ENCODE measurements at regions not wholly inside any gene's neighbourhood (a gene's known extent, or its start where the extent isn't known, plus 50 kb on each side); places are given as distances from the start of the nearest gene placed in this dataset.
"Not testable (repeated sequence)": the region's sequence is repeated elsewhere in the genome, so short reads cannot be mapped to it uniquely, and the experiment has no call there.

DNA sequence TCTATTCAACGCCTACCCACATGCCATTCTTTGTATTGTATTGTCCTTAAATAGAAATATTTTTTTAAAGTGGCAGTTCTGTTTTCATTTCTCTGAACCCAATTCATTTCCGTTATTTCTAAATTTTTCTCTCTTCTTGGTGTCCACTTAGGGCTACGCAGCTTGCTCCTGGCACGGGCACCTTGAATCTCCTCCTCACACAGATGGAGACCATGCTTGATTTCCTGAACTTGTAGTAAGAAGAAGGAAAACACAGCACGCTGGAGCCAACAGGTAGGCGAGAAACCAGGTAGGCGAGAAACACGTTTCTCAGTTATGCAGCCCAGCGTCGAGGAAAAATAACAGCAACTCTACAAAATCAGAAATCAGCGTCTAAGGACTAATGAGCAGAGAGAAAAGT, 428.9 kb downstream of the STK39 start:
- no peak overlapping the region for H3K27ac ChIP-seq
- TF ChIP-seq EZH2 (IDR thresholded peaks at IDR 0.05) (no peak), POLR2AphosphoS5 (IDR thresholded peaks at IDR 0.05; ENCODE audit: borderline replicate concordance, low read depth, low read length) (no peak), FOXP2 (optimal IDR thresholded peaks at IDR 0.05; ENCODE audit: control extremely low read depth, extremely low read length, insufficient read depth) (no peak)
- no peak overlapping the region for H3K4me3 ChIP-seq
- DNase-seq (ENCODE audit: low read depth, low spot score): no peak
- no peaks in the 10 kb centered on the region for H3K36me3 ChIP-seq (ENCODE audit: insufficient read depth, low read length)
- H3K9ac ChIP-seq (ENCODE audit: insufficient read length): no peak overlapping the region
- H3K9me3 ChIP-seq (ENCODE audit: low read depth, low read length): no peaks in the 10 kb centered on the region

DNA sequence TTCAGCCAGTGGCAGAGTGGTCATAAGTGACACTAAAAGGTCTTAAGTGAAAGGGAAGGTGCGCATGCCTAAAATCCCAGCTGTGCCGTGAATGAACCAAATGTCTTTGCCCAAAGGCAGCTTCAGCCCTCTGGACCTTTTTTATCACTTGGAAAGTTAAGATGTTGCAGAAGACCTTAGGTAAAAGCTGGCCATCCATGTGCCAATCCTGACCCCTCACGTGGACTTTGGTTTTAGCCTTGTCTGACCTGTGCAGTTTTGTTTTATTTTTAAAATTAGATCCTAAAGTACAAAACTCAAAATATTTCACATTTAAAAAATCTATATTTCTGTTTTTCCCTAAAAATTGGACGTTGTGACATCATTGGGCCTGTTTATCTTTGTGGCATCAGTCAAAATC, 429.5 kb downstream of the STK39 start:
- H3K27ac ChIP-seq: no peak overlapping the region
- no peak overlapping the region for H3K9ac ChIP-seq (ENCODE audit: insufficient read length)
- H3K9me3 ChIP-seq (ENCODE audit: low read depth, low read length): no peaks in the 10 kb centered on the region
- no peak for DNase-seq (ENCODE audit: low read depth, low spot score)
- no peak overlapping the region for H3K4me3 ChIP-seq
- TF ChIP-seq EZH2 (IDR thresholded peaks at IDR 0.05) (no peak), FOXP2 (optimal IDR thresholded peaks at IDR 0.05; ENCODE audit: control extremely low read depth, extremely low read length, insufficient read depth) (no peak), POLR2AphosphoS5 (IDR thresholded peaks at IDR 0.05; ENCODE audit: borderline replicate concordance, low read depth, low read length) (no peak)
- H3K36me3 ChIP-seq (ENCODE audit: insufficient read depth, low read length): no peaks in the 10 kb centered on the region

DNA sequence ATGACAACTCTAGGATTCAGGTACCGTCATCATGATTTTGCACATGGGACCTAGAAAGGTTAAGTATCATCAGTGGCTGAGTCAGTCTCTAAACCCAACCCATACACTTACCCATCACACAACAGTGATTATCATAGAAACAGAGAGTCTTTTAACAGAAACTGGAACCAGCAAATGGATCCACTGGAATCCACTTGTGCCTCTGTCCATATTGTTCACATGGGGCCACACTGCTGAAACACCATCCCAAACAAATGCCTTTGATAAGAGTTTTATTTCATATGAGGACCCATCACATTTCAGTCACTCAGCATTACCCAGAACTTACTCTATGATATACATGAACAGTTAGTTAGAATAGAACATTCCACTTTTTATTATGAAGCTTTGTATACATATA, 430.0 kb downstream of the STK39 start:
- Histone ChIP-seq H3K9ac (ENCODE audit: insufficient read length) (no peak overlapping the region), H3K9me3 (ENCODE audit: low read depth, low read length) (no peaks in the 10 kb centered on the region), H3K4me3 (no peak overlapping the region), H3K36me3 (ENCODE audit: insufficient read depth, low read length) (no peaks in the 10 kb centered on the region), H3K27ac (no peak overlapping the region)
- TF ChIP-seq FOXP2 (optimal IDR thresholded peaks at IDR 0.05; ENCODE audit: control extremely low read depth, extremely low read length, insufficient read depth) (no peak), POLR2AphosphoS5 (IDR thresholded peaks at IDR 0.05; ENCODE audit: borderline replicate concordance, low read depth, low read length) (no peak), EZH2 (IDR thresholded peaks at IDR 0.05) (no peak)
- no peak for DNase-seq (ENCODE audit: low read depth, low spot score)

DNA sequence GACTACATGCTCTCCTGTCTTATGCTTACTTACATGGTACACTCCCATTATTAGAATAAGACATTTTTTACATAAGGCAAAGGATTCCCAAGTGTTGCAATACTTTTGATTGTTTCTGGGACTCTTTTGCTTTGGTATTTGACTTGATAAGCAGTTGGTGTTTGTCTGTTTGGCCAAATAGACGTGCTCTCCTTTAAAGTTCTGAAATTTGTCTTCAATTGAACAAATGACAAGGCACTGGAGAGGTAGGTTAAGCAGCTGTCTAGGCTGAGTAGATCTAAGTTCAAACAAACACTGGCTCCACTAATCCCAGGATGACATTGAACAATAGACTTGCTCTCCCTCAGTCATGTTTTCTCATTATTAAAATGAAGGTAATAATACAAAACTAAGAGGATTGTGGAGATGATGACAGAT, 430.5 kb downstream of the STK39 start:
- H3K9me3 ChIP-seq (ENCODE audit: low read depth, low read length): no peaks in the 10 kb centered on the region
- DNase-seq (ENCODE audit: low read depth, low spot score): no peak
- no peak for TF ChIP-seq EZH2 (IDR thresholded peaks at IDR 0.05)
- TF ChIP-seq POLR2AphosphoS5 (IDR thresholded peaks at IDR 0.05; ENCODE audit: borderline replicate concordance, low read depth, low read length): no peak
- no peak for TF ChIP-seq FOXP2 (optimal IDR thresholded peaks at IDR 0.05; ENCODE audit: control extremely low read depth, extremely low read length, insufficient read depth)
- H3K36me3 ChIP-seq (ENCODE audit: insufficient read depth, low read length): no peaks in the 10 kb centered on the region
- H3K9ac ChIP-seq (ENCODE audit: insufficient read length): no peak overlapping the region
- no peak overlapping the region for H3K27ac ChIP-seq
- H3K4me3 ChIP-seq: no peak overlapping the region

DNA sequence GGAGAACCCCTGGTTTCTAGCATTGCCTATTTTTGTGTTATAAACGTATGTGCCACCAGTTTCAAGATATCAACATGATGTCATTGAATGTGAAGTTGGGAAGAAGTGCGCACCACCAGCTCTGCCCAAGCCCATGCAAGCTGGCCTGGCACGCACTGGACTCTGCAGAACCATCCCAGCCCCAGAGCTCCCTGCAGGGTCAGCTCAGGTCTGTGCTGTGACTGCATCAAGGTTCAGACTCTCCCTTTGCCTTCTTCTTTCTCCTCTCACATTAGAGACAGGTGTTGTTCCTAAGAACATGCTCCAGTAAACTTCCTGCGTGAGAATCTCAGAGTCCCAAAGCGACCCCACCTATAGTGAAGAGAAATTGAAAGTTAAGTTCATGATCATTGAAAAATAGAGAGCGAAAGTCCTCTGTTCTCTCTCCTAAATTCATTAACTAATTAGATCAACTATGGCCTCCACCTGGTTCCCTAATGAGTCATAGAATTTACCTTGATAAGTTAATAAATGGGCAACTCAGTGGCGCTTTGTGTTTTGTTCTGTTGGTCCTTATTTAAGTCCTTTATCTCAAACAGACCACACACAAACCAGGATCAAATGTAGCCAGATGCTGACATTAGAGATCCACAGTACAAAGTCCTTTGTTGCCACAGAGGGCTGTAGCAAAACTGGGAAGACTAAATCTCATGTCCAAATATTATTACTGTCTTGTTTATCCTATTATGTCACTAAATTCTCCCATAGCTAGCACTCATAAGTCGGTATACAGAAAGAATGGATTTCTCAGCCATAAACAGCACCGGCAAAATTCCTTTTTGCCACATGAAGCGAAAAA, 432.3 kb downstream of the STK39 start:
- H3K27ac ChIP-seq: no peak overlapping the region
- H3K9ac ChIP-seq (ENCODE audit: insufficient read length): no peak overlapping the region
- H3K4me3 ChIP-seq: no peak overlapping the region
- TF ChIP-seq FOXP2 (optimal IDR thresholded peaks at IDR 0.05; ENCODE audit: control extremely low read depth, extremely low read length, insufficient read depth) (no peak), EZH2 (IDR thresholded peaks at IDR 0.05) (no peak), POLR2AphosphoS5 (IDR thresholded peaks at IDR 0.05; ENCODE audit: borderline replicate concordance, low read depth, low read length) (no peak)
- no peak for DNase-seq (ENCODE audit: low read depth, low spot score)
- no peaks in the 10 kb centered on the region for H3K9me3 ChIP-seq (ENCODE audit: low read depth, low read length)
- no peaks in the 10 kb centered on the region for H3K36me3 ChIP-seq (ENCODE audit: insufficient read depth, low read length)

DNA sequence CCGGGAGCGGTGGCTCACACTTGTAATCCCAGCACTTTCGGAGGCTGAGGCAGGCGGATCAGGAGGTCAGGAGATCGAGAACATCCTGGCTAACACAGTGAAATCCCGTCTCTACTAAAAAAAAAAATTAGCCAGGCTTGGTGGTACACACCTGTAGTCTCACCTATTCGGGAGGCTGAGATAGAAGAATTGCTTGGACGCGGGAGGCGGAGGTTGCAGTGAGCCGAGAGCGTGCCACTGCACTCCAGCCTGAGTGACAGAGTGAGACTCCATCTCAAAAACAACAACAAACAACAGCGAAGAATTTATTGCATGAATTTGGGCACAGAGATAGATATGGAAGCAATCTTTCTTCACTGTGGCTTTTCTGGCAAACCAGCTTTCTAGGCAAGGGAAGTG, 432.9 kb downstream of the STK39 start:
- not testable (repeated sequence) for H3K9me3 ChIP-seq (ENCODE audit: low read depth, low read length); H3K9ac ChIP-seq (ENCODE audit: insufficient read length)

DNA sequence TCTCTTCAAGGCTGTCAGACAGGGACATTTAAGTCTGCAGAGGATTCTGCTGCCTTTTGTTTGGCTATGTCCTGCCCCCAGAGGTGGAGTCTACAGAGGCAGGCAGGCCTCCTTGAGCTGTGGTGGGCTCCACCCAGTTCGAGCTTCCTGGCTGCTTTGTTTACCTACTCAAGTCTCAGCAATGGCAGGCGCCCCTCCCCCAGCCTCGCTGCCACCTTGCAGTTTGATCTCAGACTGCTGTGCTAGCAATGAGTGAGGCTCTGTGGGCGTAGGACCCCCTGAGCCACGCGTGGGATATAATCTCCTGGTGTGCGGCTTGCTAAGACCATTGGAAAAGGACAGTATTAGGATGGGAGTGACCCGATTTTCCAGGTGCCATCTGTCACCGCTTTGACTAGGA, 437.6 kb downstream of the STK39 start:
- not testable (repeated sequence) for H3K36me3 ChIP-seq (ENCODE audit: insufficient read depth, low read length); DNase-seq (ENCODE audit: low read depth, low spot score); H3K9ac ChIP-seq (ENCODE audit: insufficient read length); H3K9me3 ChIP-seq (ENCODE audit: low read depth, low read length); H3K4me3 ChIP-seq; H3K27ac ChIP-seq

More for the DNA sequence above, 432.9 kb downstream of the STK39 start:
- not testable (repeated sequence) for H3K4me3 ChIP-seq; H3K36me3 ChIP-seq (ENCODE audit: insufficient read depth, low read length); DNase-seq (ENCODE audit: low read depth, low spot score); H3K27ac ChIP-seq

DNA sequence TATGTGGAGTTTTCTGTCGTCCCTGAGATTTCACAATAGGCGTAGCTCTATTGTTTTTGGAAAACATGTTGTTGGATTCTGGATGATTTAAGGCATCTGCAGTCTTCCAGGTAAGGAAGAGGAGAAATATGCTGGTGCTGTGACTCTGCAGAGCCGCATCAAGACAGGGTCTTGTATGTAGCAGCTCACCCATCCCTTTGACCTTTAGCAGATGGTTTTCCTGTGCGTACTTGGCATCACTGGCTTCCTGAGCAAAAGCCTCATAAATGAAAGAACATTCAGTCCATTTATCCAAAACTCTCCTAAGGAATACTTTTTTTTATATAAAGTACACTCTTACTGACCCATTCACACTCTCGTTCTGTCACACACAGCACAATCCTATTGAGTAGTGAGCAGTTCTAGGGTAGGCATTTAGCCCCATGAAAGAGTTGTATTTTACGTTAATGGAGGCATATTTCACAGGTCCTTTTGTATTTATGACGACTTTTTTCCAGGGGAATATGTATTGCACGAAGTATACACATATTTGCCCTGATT, 443.9 kb downstream of the STK39 start:
- H3K36me3 ChIP-seq (ENCODE audit: insufficient read depth, low read length): no peaks in the 10 kb centered on the region
- DNase-seq (ENCODE audit: low read depth, low spot score): no peak
- no peak overlapping the region for H3K4me3 ChIP-seq
- no peak overlapping the region for H3K9ac ChIP-seq (ENCODE audit: insufficient read length)
- TF ChIP-seq POLR2AphosphoS5 (IDR thresholded peaks at IDR 0.05; ENCODE audit: borderline replicate concordance, low read depth, low read length): no peak
- TF ChIP-seq EZH2 (IDR thresholded peaks at IDR 0.05): no peak
- no peak for TF ChIP-seq FOXP2 (optimal IDR thresholded peaks at IDR 0.05; ENCODE audit: control extremely low read depth, extremely low read length, insufficient read depth)
- H3K9me3 ChIP-seq (ENCODE audit: low read depth, low read length): no peaks in the 10 kb centered on the region
- no peak overlapping the region for H3K27ac ChIP-seq
